Neural cell (in vitro differentiated cells): ENCODE measurements at regions not wholly inside any gene's neighbourhood (a gene's known extent, or its start where the extent isn't known, plus 50 kb on each side); places are given as distances from the start of the nearest gene placed in this dataset.
"Not testable (repeated sequence)": the region's sequence is repeated elsewhere in the genome, so short reads cannot be mapped to it uniquely, and the experiment has no call there.

ENCODE experiments used
- H2AFZ ChIP-seq: fragments of 200-600, 300-800 bp; sonication (generic), shearing (Covaris generic); 2 replicates; pipeline ENCODE4 v1.6.0; 2014; ENCODE audit warnings: low read depth, mild to moderate bottlenecking, antibody characterized with exemption, low read length, moderate library complexity
- H3F3A ChIP-seq: fragments of 200-600 bp; shearing (Covaris generic); 2 replicates; pipeline ENCODE4 v1.6.1; 2016; ENCODE audit warnings: mild to moderate bottlenecking, moderate library complexity, mixed read lengths, antibody characterized with exemption, low read length; ENCODE audit not compliant: insufficient read depth, poor library complexity, severe bottlenecking
- H3K27ac ChIP-seq: fragments of 200-600, 300-800 bp; sonication (generic), shearing (Covaris generic); 2 replicates; pipeline ENCODE4 v1.5.1; 2014; ENCODE audit warnings: mild to moderate bottlenecking, low read length, moderate library complexity
- H3K27me3 ChIP-seq: fragments of 300-800, 200-600 bp; sonication (generic), shearing (Covaris generic); 2 replicates; pipeline ENCODE4 v1.6.0; 2014; ENCODE audit warnings: mild to moderate bottlenecking, low read depth, low read length, moderate library complexity; ENCODE audit not compliant: insufficient read depth
- H3K36me3 ChIP-seq: fragments of 300-800, 200-600 bp; sonication (generic), shearing (Covaris generic); 2 replicates; pipeline ENCODE4 v1.5.1; 2014; ENCODE audit warnings: mild to moderate bottlenecking, antibody characterized with exemption, low read length, moderate library complexity; ENCODE audit not compliant: insufficient read depth
- H3K4me2 ChIP-seq: fragments of 300-800, 200-600 bp; sonication (generic), shearing (Covaris generic); 2 replicates; pipeline ENCODE4 v1.6.0; 2014; ENCODE audit warnings: mild to moderate bottlenecking, low read length
- H3K4me3 ChIP-seq: fragments of 300-800, 200-600 bp; sonication (generic), shearing (Covaris generic); 2 replicates; pipeline ENCODE4 v1.5.1; 2014; ENCODE audit warnings: mild to moderate bottlenecking, low read length, moderate library complexity
- H3K79me2 ChIP-seq: fragments of 200-600 bp; shearing (Covaris generic); replicated peaks from 2 replicates; pipeline ENCODE4 v1.6.0; 2014; ENCODE audit warnings: mild to moderate bottlenecking, low read length, moderate library complexity; ENCODE audit not compliant: insufficient read depth
- H3K9ac ChIP-seq: fragments of 300-800, 200-600 bp; sonication (generic), shearing (Covaris generic); 2 replicates; pipeline ENCODE4 v1.6.1; 2016; ENCODE audit warnings: mild to moderate bottlenecking, low read length, mixed read lengths
- H3K9me2 ChIP-seq: fragments of 200-600 bp; shearing (Covaris generic); 2 replicates; pipeline ENCODE4 v1.6.1; 2016; ENCODE audit warnings: mild to moderate bottlenecking, low read length, mixed read lengths; ENCODE audit not compliant: insufficient read depth
- H3K9me3 ChIP-seq: fragments of 200-600, 300-800 bp; sonication (generic), shearing (Covaris generic); 2 replicates; pipeline ENCODE4 v1.6.1; 2016; ENCODE audit warnings: mild to moderate bottlenecking, mixed run types, low read length, moderate library complexity, mixed read lengths
- H4K20me1 ChIP-seq: fragments of 200-600 bp; shearing (Covaris generic); 2 replicates; pipeline ENCODE4 v1.6.1; 2016; ENCODE audit warnings: mild to moderate bottlenecking, mixed run types; ENCODE audit not compliant: insufficient read depth
- CTCF ChIP-seq: fragments of 450-650 bp; IDR thresholded peaks from 2 replicates; pipeline ENCODE4 v1.5.1; 2014; ENCODE audit warnings: antibody characterized with exemption, mild to moderate bottlenecking, moderate library complexity; ENCODE audit not compliant: poor library complexity, severe bottlenecking
- EP300 ChIP-seq: fragments of 450-650 bp; conservative IDR thresholded peaks from 2 replicates; pipeline ENCODE4 v1.6.1; 2014; ENCODE audit warnings: antibody characterized with exemption, mild to moderate bottlenecking, moderate library complexity; ENCODE audit not compliant: poor library complexity, severe bottlenecking
- EZH2 ChIP-seq: fragments of 200-600, 300-800 bp; shearing (Covaris generic), sonication (generic); IDR thresholded peaks from 2 replicates; pipeline ENCODE4 v1.6.1; 2014; ENCODE audit warnings: antibody characterized with exemption, low read length, borderline replicate concordance, mild to moderate bottlenecking; ENCODE audit not compliant: insufficient read depth, poor library complexity, severe bottlenecking
- MXI1 ChIP-seq: fragments of 450-650 bp; conservative IDR thresholded peaks from 2 replicates; pipeline ENCODE4 v1.6.1; 2014; ENCODE audit warnings: antibody characterized with exemption, mild to moderate bottlenecking; ENCODE audit not compliant: poor library complexity, severe bottlenecking
- POLR2AphosphoS5 ChIP-seq: IDR thresholded peaks from 2 replicates; pipeline ENCODE4 v1.6.1; 2012
- RAD21 ChIP-seq: fragments of 450-650 bp; conservative IDR thresholded peaks from 2 replicates; pipeline ENCODE4 v1.6.1; 2014; ENCODE audit warnings: antibody characterized with exemption, mild to moderate bottlenecking, moderate library complexity
- REST ChIP-seq: IDR thresholded peaks from 2 replicates; pipeline ENCODE4 v1.6.1; 2012; ENCODE audit warnings: borderline replicate concordance
- SMC3 ChIP-seq: fragments of 450-650 bp; conservative IDR thresholded peaks from 2 replicates; pipeline ENCODE4 v1.6.1; 2014; ENCODE audit warnings: antibody characterized with exemption, mild to moderate bottlenecking, moderate library complexity; ENCODE audit not compliant: poor library complexity
- TAF1 ChIP-seq: IDR thresholded peaks from 2 replicates; pipeline ENCODE4 v1.6.1; 2012; ENCODE audit warnings: low read depth

DNA sequence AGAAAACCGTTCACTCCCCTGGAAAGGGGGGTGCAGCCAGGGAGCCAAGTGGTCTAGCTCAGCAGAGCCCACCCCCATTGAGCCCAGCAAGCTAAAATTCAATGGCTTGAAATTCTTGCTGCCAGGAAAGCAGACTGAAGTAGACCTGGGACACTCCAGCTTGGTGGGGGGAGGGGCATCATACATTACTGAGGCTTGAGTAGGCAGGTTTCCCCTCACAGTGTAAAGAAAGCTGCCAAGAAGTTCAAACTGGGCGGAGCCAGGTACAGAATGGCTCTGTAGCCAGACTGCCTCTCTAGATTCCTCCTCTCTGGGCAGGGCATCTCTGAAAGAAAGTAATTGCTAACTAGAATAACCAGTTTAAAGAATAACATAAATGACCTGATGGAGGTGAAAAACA, 372.3 kb upstream of the F9 start:
- H3K36me3 ChIP-seq: no peaks in the 10 kb centered on the region
- H3K9me2 ChIP-seq: no peaks in the 10 kb centered on the region
- H3K4me3 ChIP-seq: no peak overlapping the region
- H2AFZ ChIP-seq: no peak overlapping the region
- no peak overlapping the region for H3K4me2 ChIP-seq
- no peaks in the 10 kb centered on the region for H3K79me2 ChIP-seq
- no peaks in the 10 kb centered on the region for H3F3A ChIP-seq
- TF ChIP-seq MXI1 (no peak), SMC3 (no peak), TAF1 (no peak), EP300 (no peak), CTCF (no peak), RAD21 (no peak), POLR2AphosphoS5 (no peak), EZH2 (no peak), REST (no peak)
- no peak overlapping the region for H3K27ac ChIP-seq
- no peaks in the 10 kb centered on the region for H3K27me3 ChIP-seq
- no peaks in the 10 kb centered on the region for H3K9me3 ChIP-seq
- H3K9ac ChIP-seq: no peak overlapping the region
- no peaks in the 10 kb centered on the region for H4K20me1 ChIP-seq

DNA sequence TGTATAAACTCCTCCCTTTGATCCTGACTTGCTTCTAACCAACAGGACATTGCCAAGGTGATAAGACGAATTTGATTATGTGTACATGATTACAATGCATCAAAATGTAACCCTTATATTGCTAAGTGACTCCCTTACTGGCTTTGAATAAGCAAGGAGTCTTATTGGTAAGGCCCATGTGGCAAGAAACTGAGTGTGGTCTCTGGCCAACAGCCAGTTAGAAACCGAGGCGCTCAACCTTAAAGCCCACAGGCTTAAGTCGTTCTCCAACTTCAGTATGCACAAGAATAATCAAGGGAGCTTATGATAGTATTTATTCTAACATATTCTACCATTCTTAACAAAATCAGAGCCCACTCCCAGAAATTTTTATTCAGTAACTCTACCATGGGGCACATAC, 374.2 kb upstream of the F9 start:
- Histone ChIP-seq H3K4me3 (no peak overlapping the region), H3K4me2 (no peak overlapping the region), H3K9me2 (no peaks in the 10 kb centered on the region), H3K27me3 (no peaks in the 10 kb centered on the region), H3K9me3 (no peaks in the 10 kb centered on the region), H3K27ac (no peak overlapping the region), H3K9ac (no peak overlapping the region), H4K20me1 (no peaks in the 10 kb centered on the region), H2AFZ (no peak overlapping the region), H3K79me2 (no peaks in the 10 kb centered on the region), H3F3A (no peaks in the 10 kb centered on the region), H3K36me3 (no peaks in the 10 kb centered on the region)
- TF ChIP-seq CTCF (no peak), RAD21 (no peak), EZH2 (no peak), SMC3 (no peak)

GRCh38 chrX:139146625-139147024, 383.9 kb upstream of the F9 start:
- H3F3A ChIP-seq, H3K27me3 ChIP-seq, H3K4me3 ChIP-seq, H2AFZ ChIP-seq, H3K4me2 ChIP-seq, H3K79me2 ChIP-seq, H3K9me3 ChIP-seq, H3K36me3 ChIP-seq, H3K9ac ChIP-seq, H4K20me1 ChIP-seq, H3K27ac ChIP-seq, H3K9me2 ChIP-seq: not testable (repeated sequence)
